ENCODE measurements at regions not wholly inside any gene's neighbourhood (a gene's known extent, or its start where the extent isn't known, plus 50 kb on each side); places are given as distances from the start of the nearest gene placed in this dataset.

DNA sequence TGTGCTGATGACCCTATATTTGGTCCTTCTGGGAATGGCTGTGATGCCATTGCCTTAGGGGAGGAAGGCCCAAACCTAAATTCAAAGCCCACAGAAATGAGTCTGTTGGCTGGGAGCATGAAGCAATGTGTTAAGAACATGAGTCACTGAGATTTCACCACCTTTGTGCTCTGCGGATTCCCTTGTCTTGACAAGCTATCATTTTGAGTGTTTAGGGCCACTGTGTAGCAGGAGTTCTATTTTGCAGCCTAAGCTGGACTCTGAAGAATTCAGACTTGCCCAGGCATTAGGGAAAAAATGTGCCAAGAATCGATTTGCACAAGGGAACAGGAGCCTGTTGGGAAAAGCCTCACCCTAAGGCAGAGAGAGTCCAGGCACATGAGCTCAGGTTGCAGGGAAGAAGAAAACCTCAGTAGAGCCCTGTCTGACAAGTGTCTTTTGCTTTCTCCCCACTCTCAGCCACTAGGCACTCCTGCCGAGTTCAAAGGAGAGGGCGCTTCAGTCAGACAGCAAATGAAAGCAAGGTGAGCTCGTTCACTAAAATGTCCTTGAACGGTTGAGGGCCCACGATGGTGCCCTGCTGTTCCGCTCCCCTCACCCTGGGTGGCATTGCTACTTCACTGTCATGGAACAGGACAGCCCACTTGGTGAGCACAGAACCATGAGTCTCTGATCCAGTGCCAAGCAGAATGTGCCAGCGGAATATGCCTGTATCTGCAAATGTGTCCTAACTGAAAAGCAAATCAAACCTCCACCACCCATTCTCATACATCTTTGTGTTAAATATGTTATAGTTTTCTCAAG, 93.6 kb downstream of the PRLHR start:
- H3K36me3 ChIP-seq (ENCODE audit: control insufficient read depth, insufficient read depth, low read length): no peaks in the 10 kb centered on the region
- no peaks in the 10 kb centered on the region for H3K27me3 ChIP-seq (replicated peaks; ENCODE audit: control insufficient read depth, insufficient read depth, low read length, poor library complexity, severe bottlenecking)
- H3K4me1 ChIP-seq (ENCODE audit: control insufficient read depth, insufficient read depth, low read length, poor library complexity, severe bottlenecking): no peaks in the 10 kb centered on the region
- H3K4me3 ChIP-seq (ENCODE audit: insufficient read depth, low read depth, low read length, poor library complexity, severe bottlenecking): no peak overlapping the region
- H3K9me3 ChIP-seq (ENCODE audit: control insufficient read depth, low read length): no peaks in the 10 kb centered on the region
- no peak overlapping the region for H3K27ac ChIP-seq (ENCODE audit: insufficient read depth, low read length, poor library complexity, severe bottlenecking)
- DNase-seq: no peak

- no peak overlapping the region for H3K27ac ChIP-seq (ENCODE audit: insufficient read depth, low read length, poor library complexity, severe bottlenecking)
- no peaks in the 10 kb centered on the region for H3K4me1 ChIP-seq (ENCODE audit: control insufficient read depth, insufficient read depth, low read length, poor library complexity, severe bottlenecking)
- H3K9me3 ChIP-seq (ENCODE audit: control insufficient read depth, low read length): no peaks in the 10 kb centered on the region
- no peak overlapping the region for H3K4me3 ChIP-seq (ENCODE audit: insufficient read depth, low read depth, low read length, poor library complexity, severe bottlenecking)
- DNase-seq: no peak
- no peaks in the 10 kb centered on the region for H3K36me3 ChIP-seq (ENCODE audit: control insufficient read depth, insufficient read depth, low read length)
- H3K27me3 ChIP-seq (replicated peaks; ENCODE audit: control insufficient read depth, insufficient read depth, low read length, poor library complexity, severe bottlenecking): no peaks in the 10 kb centered on the region
These were observed 94.3 kb downstream of the PRLHR start for GRCh38 chr10:118501171-118501570.

DNA sequence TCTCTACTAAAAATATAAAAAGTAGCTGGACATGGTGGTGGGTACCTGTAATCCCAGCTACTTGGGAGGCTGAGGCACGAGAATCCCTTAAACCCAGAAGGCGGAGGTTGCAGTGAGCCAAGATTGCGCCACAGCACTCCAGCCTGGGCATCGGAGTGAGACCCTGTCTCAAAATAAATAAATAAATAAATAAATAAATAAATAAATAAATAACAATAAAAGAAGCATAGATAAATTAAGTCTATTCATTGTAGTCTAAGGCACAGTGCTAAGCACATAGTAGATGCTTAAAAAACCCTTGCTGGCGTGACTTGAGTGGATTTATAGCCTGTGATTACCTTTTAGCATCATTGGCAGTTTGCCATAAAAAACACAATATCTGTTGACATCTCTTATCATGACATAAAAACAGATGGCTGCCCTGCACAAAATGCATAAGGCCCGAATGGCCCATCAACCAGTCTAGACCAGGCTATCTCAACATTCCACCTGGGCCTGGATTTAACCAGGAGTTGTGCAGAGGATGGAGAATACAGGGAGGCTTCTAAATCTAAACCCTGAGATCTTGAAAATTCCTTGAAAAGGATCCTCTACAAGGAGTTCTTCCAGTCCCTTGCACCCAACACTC, 94.9 kb downstream of the PRLHR start:
- DNase-seq: no peak
- Histone ChIP-seq H3K4me3 (ENCODE audit: insufficient read depth, low read depth, low read length, poor library complexity, severe bottlenecking) (no peak overlapping the region), H3K9me3 (ENCODE audit: control insufficient read depth, low read length) (no peaks in the 10 kb centered on the region), H3K36me3 (ENCODE audit: control insufficient read depth, insufficient read depth, low read length) (no peaks in the 10 kb centered on the region), H3K27ac (ENCODE audit: insufficient read depth, low read length, poor library complexity, severe bottlenecking) (no peak overlapping the region), H3K27me3 (replicated peaks; ENCODE audit: control insufficient read depth, insufficient read depth, low read length, poor library complexity, severe bottlenecking) (no peaks in the 10 kb centered on the region), H3K4me1 (ENCODE audit: control insufficient read depth, insufficient read depth, low read length, poor library complexity, severe bottlenecking) (no peaks in the 10 kb centered on the region)

DNA sequence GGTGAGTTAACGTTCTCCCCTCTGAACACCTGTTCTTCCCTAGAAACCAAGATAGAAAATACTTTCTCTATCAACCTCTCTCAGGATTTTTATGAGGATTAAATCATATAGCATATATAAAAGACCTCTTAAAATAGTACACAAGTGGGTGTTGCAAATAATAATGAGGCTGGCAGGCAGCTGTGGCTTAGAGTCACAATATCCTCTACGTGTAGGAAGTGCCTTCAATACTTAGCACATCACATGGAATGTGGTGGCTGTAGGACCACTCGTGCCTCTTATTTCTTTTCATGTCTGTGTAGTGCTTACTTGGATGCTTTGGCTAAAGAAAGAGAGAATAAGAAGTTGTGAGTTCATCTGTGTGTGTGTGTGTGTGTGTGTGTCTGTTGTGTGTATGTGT, 96.3 kb downstream of the PRLHR start:
- Histone ChIP-seq H3K9me3 (ENCODE audit: control insufficient read depth, low read length) (no peaks in the 10 kb centered on the region), H3K27me3 (replicated peaks; ENCODE audit: control insufficient read depth, insufficient read depth, low read length, poor library complexity, severe bottlenecking) (no peaks in the 10 kb centered on the region), H3K36me3 (ENCODE audit: control insufficient read depth, insufficient read depth, low read length) (no peaks in the 10 kb centered on the region), H3K27ac (ENCODE audit: insufficient read depth, low read length, poor library complexity, severe bottlenecking) (no peak overlapping the region), H3K4me3 (ENCODE audit: insufficient read depth, low read depth, low read length, poor library complexity, severe bottlenecking) (no peak overlapping the region), H3K4me1 (ENCODE audit: control insufficient read depth, insufficient read depth, low read length, poor library complexity, severe bottlenecking) (no peaks in the 10 kb centered on the region)
- DNase-seq: no peak

DNA sequence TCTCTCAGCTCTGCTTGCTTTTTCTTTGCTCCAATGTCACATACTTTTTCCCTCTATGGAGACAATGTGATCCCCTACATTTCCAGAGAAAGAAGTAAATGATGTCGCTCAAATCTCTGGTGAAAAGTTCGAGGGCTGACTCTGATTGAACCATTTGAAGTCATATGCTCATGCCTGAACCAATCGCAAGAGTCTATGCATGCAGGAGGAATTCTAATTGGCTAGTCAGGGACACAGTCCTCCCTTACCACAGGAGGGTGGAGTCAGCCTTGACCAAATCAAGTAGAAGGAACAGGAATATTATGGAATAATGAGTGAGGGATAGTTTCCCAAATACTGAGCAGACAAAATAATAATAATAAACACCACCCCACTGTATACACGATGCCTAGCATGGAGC, 96.8 kb downstream of the PRLHR start:
- H3K9me3 ChIP-seq (ENCODE audit: control insufficient read depth, low read length): no peaks in the 10 kb centered on the region
- no peaks in the 10 kb centered on the region for H3K36me3 ChIP-seq (ENCODE audit: control insufficient read depth, insufficient read depth, low read length)
- DNase-seq: no peak
- H3K27me3 ChIP-seq (replicated peaks; ENCODE audit: control insufficient read depth, insufficient read depth, low read length, poor library complexity, severe bottlenecking): no peaks in the 10 kb centered on the region
- no peaks in the 10 kb centered on the region for H3K4me1 ChIP-seq (ENCODE audit: control insufficient read depth, insufficient read depth, low read length, poor library complexity, severe bottlenecking)
- no peak overlapping the region for H3K27ac ChIP-seq (ENCODE audit: insufficient read depth, low read length, poor library complexity, severe bottlenecking)
- H3K4me3 ChIP-seq (ENCODE audit: insufficient read depth, low read depth, low read length, poor library complexity, severe bottlenecking): no peak overlapping the region

DNA sequence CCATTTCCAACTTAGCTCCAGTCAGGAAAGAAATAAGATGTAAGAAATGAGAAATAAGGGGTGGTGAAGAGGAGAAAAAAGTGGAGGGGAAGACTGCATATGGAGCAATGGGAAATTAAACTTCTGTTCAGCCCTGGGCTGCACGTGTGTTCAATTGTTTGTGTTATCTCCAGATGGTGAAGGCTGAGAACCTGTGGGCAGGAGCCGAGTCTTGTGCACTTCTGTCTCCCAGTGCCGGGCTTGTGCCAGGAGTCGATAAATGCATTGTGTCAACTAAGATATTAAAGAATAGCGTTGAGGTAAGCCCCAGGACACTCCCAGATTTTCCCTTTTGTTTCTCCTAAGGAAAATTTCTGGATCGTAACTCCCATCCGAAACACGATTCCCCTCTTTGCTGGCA, 98.2 kb downstream of the PRLHR start:
- H3K4me3 ChIP-seq (ENCODE audit: insufficient read depth, low read depth, low read length, poor library complexity, severe bottlenecking): no peak overlapping the region
- H3K4me1 ChIP-seq (ENCODE audit: control insufficient read depth, insufficient read depth, low read length, poor library complexity, severe bottlenecking): no peaks in the 10 kb centered on the region
- H3K27ac ChIP-seq (ENCODE audit: insufficient read depth, low read length, poor library complexity, severe bottlenecking): no peak overlapping the region
- no peaks in the 10 kb centered on the region for H3K36me3 ChIP-seq (ENCODE audit: control insufficient read depth, insufficient read depth, low read length)
- no peaks in the 10 kb centered on the region for H3K9me3 ChIP-seq (ENCODE audit: control insufficient read depth, low read length)
- no peak for DNase-seq
- H3K27me3 ChIP-seq (replicated peaks; ENCODE audit: control insufficient read depth, insufficient read depth, low read length, poor library complexity, severe bottlenecking): no peaks in the 10 kb centered on the region

DNA sequence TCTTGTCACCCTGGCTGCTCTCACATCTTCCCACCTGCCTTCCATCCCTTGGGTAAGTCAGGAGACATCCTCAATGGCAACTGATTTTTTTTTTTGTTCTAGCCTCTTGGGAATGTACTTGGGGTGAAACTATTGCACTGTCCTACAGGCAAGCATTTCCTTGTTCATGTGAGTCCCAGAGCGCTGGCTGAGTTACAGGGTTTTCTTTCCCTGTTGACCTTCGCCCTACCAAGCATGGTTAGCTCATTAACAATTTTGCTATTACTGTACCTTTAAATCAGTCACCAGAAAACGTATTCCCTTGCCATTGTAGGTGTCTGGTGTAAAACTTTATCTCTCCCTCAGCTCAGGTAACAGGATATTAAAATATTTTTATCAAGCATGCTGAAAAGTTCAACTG, 98.9 kb downstream of the PRLHR start:
- Histone ChIP-seq H3K27me3 (replicated peaks; ENCODE audit: control insufficient read depth, insufficient read depth, low read length, poor library complexity, severe bottlenecking) (no peaks in the 10 kb centered on the region), H3K36me3 (ENCODE audit: control insufficient read depth, insufficient read depth, low read length) (no peaks in the 10 kb centered on the region)

GRCh38 chr10:118495499-118495898, 99.9 kb downstream of the PRLHR start:
- H3K4me1 ChIP-seq (ENCODE audit: control insufficient read depth, insufficient read depth, low read length, poor library complexity, severe bottlenecking): no peaks in the 10 kb centered on the region
- H3K9me3 ChIP-seq (ENCODE audit: control insufficient read depth, low read length): no peaks in the 10 kb centered on the region
- H3K36me3 ChIP-seq (ENCODE audit: control insufficient read depth, insufficient read depth, low read length): no peaks in the 10 kb centered on the region
- no peak overlapping the region for H3K4me3 ChIP-seq (ENCODE audit: insufficient read depth, low read depth, low read length, poor library complexity, severe bottlenecking)
- DNase-seq: no peak
- no peak overlapping the region for H3K27ac ChIP-seq (ENCODE audit: insufficient read depth, low read length, poor library complexity, severe bottlenecking)
- no peaks in the 10 kb centered on the region for H3K27me3 ChIP-seq (replicated peaks; ENCODE audit: control insufficient read depth, insufficient read depth, low read length, poor library complexity, severe bottlenecking)

More for the DNA sequence above, 98.9 kb downstream of the PRLHR start:
- H3K4me3 ChIP-seq (ENCODE audit: insufficient read depth, low read depth, low read length, poor library complexity, severe bottlenecking): no peak overlapping the region
- H3K9me3 ChIP-seq (ENCODE audit: control insufficient read depth, low read length): no peaks in the 10 kb centered on the region
- DNase-seq: no peak
- H3K4me1 ChIP-seq (ENCODE audit: control insufficient read depth, insufficient read depth, low read length, poor library complexity, severe bottlenecking): no peaks in the 10 kb centered on the region
- no peak overlapping the region for H3K27ac ChIP-seq (ENCODE audit: insufficient read depth, low read length, poor library complexity, severe bottlenecking)

- Histone ChIP-seq H3K4me1 (ENCODE audit: control insufficient read depth, insufficient read depth, low read length, poor library complexity, severe bottlenecking) (no peaks in the 10 kb centered on the region), H3K27me3 (replicated peaks; ENCODE audit: control insufficient read depth, insufficient read depth, low read length, poor library complexity, severe bottlenecking) (no peaks in the 10 kb centered on the region), H3K9me3 (ENCODE audit: control insufficient read depth, low read length) (no peaks in the 10 kb centered on the region), H3K36me3 (ENCODE audit: control insufficient read depth, insufficient read depth, low read length) (no peaks in the 10 kb centered on the region), H3K4me3 (ENCODE audit: insufficient read depth, low read depth, low read length, poor library complexity, severe bottlenecking) (no peak overlapping the region), H3K27ac (ENCODE audit: insufficient read depth, low read length, poor library complexity, severe bottlenecking) (no peak overlapping the region)
- DNase-seq: no peak
These were observed 104.4 kb downstream of the PRLHR start for GRCh38 chr10:118491055-118491454.

- H3K9me3 ChIP-seq (ENCODE audit: control insufficient read depth, low read length): no peaks in the 10 kb centered on the region
- DNase-seq: no peak
- H3K27me3 ChIP-seq (replicated peaks; ENCODE audit: control insufficient read depth, insufficient read depth, low read length, poor library complexity, severe bottlenecking): no peaks in the 10 kb centered on the region
- no peak overlapping the region for H3K4me3 ChIP-seq (ENCODE audit: insufficient read depth, low read depth, low read length, poor library complexity, severe bottlenecking)
- H3K27ac ChIP-seq (ENCODE audit: insufficient read depth, low read length, poor library complexity, severe bottlenecking): no peak overlapping the region
- H3K4me1 ChIP-seq (ENCODE audit: control insufficient read depth, insufficient read depth, low read length, poor library complexity, severe bottlenecking): no peaks in the 10 kb centered on the region
- H3K36me3 ChIP-seq (ENCODE audit: control insufficient read depth, insufficient read depth, low read length): no peaks in the 10 kb centered on the region
These were observed 106.5 kb downstream of the PRLHR start for GRCh38 chr10:118488710-118489497.
